ENCODE measurements at regions not wholly inside any gene's neighbourhood (a gene's known extent, or its start where the extent isn't known, plus 50 kb on each side); places are given as distances from the start of the nearest gene placed in this dataset.

DNA sequence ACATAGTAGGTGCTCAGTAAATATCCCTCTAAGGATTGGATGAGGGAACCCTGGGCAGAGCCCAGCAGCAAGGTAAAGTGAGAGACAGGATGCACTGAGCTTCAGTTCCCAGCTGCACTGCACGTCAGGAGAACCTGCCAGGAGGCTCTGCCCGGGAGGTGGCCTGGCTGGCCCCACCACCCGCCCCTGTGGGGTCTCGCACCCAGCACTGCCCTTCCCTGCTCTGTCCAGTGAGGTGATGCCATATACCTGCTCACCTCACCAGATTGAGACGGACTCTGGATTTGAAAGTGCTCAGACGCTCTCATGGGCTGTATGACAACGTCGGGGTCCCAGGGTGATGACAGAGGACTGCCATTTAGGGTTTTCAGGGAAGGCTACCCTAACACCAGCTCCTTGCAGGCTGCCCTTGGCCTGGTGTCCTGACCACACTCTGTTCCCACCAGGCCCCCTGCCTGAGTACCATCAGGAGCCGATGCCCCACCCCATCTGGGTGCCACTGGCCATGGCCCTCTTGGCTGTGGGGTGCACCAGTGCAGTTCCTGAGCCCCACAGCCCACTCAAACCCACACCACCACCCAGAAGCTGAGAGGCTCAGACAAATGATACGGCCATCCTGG lies 61.7 kb upstream of the FGF3 start:
- TF ChIP-seq, protein P1, sequence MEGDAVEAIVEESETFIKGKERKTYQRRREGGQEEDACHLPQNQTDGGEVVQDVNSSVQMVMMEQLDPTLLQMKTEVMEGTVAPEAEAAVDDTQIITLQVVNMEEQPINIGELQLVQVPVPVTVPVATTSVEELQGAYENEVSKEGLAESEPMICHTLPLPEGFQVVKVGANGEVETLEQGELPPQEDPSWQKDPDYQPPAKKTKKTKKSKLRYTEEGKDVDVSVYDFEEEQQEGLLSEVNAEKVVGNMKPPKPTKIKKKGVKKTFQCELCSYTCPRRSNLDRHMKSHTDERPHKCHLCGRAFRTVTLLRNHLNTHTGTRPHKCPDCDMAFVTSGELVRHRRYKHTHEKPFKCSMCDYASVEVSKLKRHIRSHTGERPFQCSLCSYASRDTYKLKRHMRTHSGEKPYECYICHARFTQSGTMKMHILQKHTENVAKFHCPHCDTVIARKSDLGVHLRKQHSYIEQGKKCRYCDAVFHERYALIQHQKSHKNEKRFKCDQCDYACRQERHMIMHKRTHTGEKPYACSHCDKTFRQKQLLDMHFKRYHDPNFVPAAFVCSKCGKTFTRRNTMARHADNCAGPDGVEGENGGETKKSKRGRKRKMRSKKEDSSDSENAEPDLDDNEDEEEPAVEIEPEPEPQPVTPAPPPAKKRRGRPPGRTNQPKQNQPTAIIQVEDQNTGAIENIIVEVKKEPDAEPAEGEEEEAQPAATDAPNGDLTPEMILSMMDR (conservative IDR thresholded peaks at IDR 0.05; ENCODE audit: low read length): no peak
- no peak for TF ChIP-seq EZH2phosphoT487 (IDR thresholded peaks at IDR 0.05; ENCODE audit: borderline replicate concordance)
